ENCODE measurements at regions not wholly inside any gene's neighbourhood (a gene's known extent, or its start where the extent isn't known, plus 50 kb on each side); places are given as distances from the start of the nearest gene placed in this dataset.

- TF ChIP-seq CTCF (IDR thresholded peaks at IDR 0.05) (no peak), POLR2A (IDR thresholded peaks at IDR 0.05) (no peak)
These were observed 618.8 kb downstream of the FGF9 start for GRCh38 chr13:22289711-22290110.

All from testis (tissue), 2 donors.